ENCODE measurements at regions not wholly inside any gene's neighbourhood (a gene's known extent, or its start where the extent isn't known, plus 50 kb on each side); places are given as distances from the start of the nearest gene placed in this dataset.

GRCh38 chr5:122639033-122639432 lies 135.8 kb upstream of the SNX2 start:
- Histone ChIP-seq H4K20me1 (ENCODE audit: insufficient read depth, low read length) (no peaks in the 10 kb centered on the region), H3K36me3 (replicated peaks in 1 of 2; ENCODE audit: control insufficient read depth in 1 of 2, insufficient read depth in 2 of 2, low read length in 2 of 2) (no peaks in the 10 kb centered on the region), H3K4me1 (ENCODE audit: insufficient read depth, low read length) (no peaks in the 10 kb centered on the region), H3K4me2 (ENCODE audit: low read depth, low read length) (no peak overlapping the region), H2AFZ (ENCODE audit: low read length) (no peak overlapping the region), H3K9ac (ENCODE audit: insufficient read depth, low read depth, low read length) (no peak overlapping the region), H3K4me3 (replicated peaks in 1 of 3; ENCODE audit: insufficient read depth in 1 of 3, low read depth in 2 of 3, low read length in 3 of 3) (no peak overlapping the region), H3K79me2 (ENCODE audit: insufficient read depth, low read length) (no peaks in the 10 kb centered on the region), H3K27ac (ENCODE audit: extremely low read length, insufficient read depth, low read length) (no peak overlapping the region), H3K27me3 (ENCODE audit: control insufficient read depth in 1 of 2, insufficient read depth in 2 of 2, low read length in 2 of 2) (no peaks in the 10 kb centered on the region), H3K9me3 (ENCODE audit: low read length) (no peaks in the 10 kb centered on the region)
- ATAC-seq (no peak), DNase-seq (ENCODE audit: low spot score) (no peak), FAIRE-seq (no peak)
- CTCF ChIA-PET (ENCODE audit: low intra/inter-chr PET ratio, low total read pairs) = no interaction called here
- WGBS (ENCODE audit: low lambda C conversion rate) = 5% methylated on average over 6 of the region's 6 CpGs
- in situ Hi-C loops (cut with HindIII; ENCODE audit: extremely low pct_ligation_motif_present, low pct_unique_long_range_greater_than_20kb) (no loop called here), intact Hi-C loops (cut with micrococcal nuclease; ENCODE audit: unreplicated experiment) (no loop called here)
- BruUV-seq (replicated peaks) = no TSS peak
- POLR2A ChIA-PET = no interaction called here
- TF ChIP-seq ZNF318 (CRISPR knock-in tag; IDR thresholded peaks at IDR 0.05) (no peak), KMT2A (CRISPR knock-in tag; IDR thresholded peaks at IDR 0.05) (no peak), ZSCAN20 (CRISPR knock-in tag; IDR thresholded peaks at IDR 0.05; ENCODE audit: borderline replicate concordance) (no peak), NONO (IDR thresholded peaks at IDR 0.05) (no peak), NONO (CRISPR knock-in tag; conservative IDR thresholded peaks at IDR 0.05) (no peak), ZNF703 (CRISPR knock-in tag; IDR thresholded peaks at IDR 0.05; ENCODE audit: borderline replicate concordance) (no peak), ZNF20 (CRISPR knock-in tag; IDR thresholded peaks at IDR 0.05) (no peak), CENPBD1 (CRISPR knock-in tag; IDR thresholded peaks at IDR 0.05; ENCODE audit: borderline replicate concordance, low read depth) (no peak), ZNF136 (CRISPR knock-in tag; IDR thresholded peaks at IDR 0.05; ENCODE audit: low read depth) (no peak), POGZ (CRISPR knock-in tag; IDR thresholded peaks at IDR 0.05) (no peak), NR2C2 (CRISPR knock-in tag; IDR thresholded peaks at IDR 0.05; ENCODE audit: borderline replicate concordance) (no peak), SIN3A (IDR thresholded peaks at IDR 0.05; ENCODE audit: borderline replicate concordance, low read depth, low read length) (no peak), RXRB (CRISPR knock-in tag; IDR thresholded peaks at IDR 0.05; ENCODE audit: borderline replicate concordance) (no peak), ZNF737 (CRISPR knock-in tag; IDR thresholded peaks at IDR 0.05; ENCODE audit: borderline replicate concordance) (no peak), ZNF563 (CRISPR knock-in tag; IDR thresholded peaks at IDR 0.05) (no peak), HNF4A (CRISPR knock-in tag; IDR thresholded peaks at IDR 0.05) (no peak), ZNF713 (CRISPR knock-in tag; IDR thresholded peaks at IDR 0.05) (no peak), RFXANK (CRISPR knock-in tag; IDR thresholded peaks at IDR 0.05) (no peak), HNRNPLL (IDR thresholded peaks at IDR 0.05; ENCODE audit: low read depth, low read length, poor library complexity, severe bottlenecking) (no peak), GTF3A (CRISPR knock-in tag; conservative IDR thresholded peaks at IDR 0.05) (no peak)
